Fibroblast of skin of abdomen (primary cell): ENCODE measurements at regions not wholly inside any gene's neighbourhood (a gene's known extent, or its start where the extent isn't known, plus 50 kb on each side); places are given as distances from the start of the nearest gene placed in this dataset.
A peak's percentile ranks its signal among the peaks of the same experiment; 100 is the strongest.

Source experiments
- DNase-seq: peaks from one replicate; pipeline ENCODE4 v3.0.0-alpha.2; 2013

DNA sequence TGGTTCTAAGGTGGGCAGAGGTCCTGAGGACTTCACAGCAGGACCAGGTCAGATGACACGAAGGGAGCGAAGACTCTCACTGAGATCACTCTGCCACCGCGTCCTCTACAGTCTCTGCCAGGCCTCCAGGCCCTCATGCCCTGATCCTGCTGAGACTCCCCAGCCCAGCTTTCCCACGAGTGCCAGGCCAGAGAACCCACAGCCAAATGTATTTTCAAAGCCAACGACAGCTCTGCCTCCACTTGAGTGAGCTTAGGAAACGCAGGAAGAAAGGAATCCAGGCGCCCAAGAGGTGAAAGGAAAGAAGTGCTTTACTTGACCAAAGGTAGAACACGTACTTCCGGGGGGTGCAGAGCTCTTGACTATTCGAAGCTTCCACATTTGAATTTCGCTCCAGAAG lies 275.0 kb downstream of the XXYLT1 start:
- DNase-seq: no peak

DNA sequence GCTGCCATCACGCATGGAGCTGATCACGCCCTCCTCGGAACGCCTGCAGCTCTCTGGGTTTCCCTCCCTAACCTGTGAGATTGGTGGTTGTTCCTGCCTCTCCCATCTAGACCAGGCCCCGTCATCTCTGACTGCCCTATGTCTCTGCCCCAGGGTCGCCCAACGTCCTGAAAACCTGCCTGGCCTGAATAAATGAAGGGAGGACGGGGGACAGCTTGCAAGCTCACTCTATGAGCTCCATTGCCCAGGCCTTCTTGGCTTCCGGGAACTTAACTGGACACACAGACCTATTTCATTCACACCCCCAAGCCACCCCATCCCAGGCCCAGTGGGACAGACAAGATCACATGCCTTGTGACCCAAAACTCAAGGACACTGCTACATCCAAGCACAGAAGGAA lies 274.2 kb downstream of the XXYLT1 start:
- DNase-seq: no peak

DNA sequence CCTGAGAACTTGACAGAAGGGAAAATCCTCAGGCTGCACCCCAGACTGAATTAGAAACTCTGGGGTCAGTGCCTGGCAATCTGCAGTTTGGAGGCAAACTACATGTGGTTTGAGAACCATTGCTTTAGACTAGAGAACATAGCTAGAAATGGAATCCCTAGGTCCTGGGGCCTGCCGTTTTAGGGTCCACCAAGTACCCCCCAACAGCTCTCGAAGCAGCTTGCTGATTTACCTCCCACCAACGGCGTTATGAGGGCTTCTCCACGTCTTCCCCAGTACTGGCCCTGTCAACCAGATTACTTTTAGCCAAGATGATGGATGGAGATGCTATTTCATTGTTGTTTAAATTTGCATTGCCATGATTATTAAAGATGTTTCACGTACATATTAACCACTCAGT lies 272.5 kb downstream of the XXYLT1 start:
- no peak for DNase-seq

DNA sequence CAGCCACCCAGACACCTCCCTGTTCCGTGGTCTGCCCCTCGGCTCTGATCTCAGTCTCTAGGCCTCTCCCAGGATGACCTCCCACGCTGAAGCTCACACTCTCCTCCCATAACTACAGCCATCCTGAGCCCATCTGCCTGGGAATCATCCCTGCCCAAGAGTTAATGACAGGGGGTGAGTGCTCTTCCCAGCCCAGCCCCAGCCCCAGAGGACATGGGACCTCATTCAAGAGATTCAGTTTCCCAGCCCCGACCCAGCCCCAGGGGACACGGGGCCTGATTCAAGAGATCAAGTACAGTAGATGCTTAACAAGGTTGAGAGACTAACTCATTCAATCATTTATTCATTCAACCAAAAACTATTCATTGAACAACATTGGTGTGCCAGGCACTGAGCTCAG lies 272.0 kb downstream of the XXYLT1 start:
- no peak for DNase-seq

DNA sequence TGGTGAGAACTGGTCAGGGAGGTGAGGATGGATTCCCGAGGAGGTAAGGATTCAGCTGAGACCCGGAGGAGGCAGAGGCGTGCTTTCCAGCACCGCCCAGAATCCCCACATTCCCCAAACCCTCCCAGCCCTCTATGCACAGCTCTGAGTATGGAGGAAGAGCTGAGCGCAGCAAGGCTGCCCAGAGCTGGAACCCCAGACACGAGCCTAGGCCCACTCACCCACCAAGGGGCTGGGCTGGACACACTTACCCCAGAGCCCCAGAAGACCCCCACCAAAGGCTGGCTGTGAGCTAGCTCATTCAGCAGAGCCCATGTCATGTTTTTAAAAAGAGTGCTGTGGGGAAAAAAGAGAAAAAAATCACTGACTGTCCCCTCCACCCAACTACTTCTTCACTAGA lies 271.5 kb downstream of the XXYLT1 start:
- DNase-seq: no peak

DNA sequence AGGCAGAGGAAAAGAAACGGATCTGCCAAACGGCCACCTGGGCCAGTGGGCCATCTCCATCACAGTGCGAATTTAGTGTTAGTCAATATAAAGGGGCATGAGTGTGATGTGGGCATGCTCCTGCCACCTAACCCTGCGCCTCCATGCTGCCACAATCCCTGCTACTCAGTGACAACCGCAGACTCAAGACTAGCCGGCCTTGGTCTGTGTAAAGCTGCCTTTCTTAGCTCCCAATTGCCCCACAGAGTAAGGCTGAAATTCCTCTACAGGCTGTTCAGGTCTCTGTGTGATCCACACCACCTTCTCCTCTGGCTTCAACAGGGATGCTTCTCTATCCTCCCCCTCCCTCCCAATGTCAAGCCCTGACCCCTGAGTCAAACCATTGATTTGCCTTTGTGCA lies 269.7 kb downstream of the XXYLT1 start:
- no peak for DNase-seq

DNA sequence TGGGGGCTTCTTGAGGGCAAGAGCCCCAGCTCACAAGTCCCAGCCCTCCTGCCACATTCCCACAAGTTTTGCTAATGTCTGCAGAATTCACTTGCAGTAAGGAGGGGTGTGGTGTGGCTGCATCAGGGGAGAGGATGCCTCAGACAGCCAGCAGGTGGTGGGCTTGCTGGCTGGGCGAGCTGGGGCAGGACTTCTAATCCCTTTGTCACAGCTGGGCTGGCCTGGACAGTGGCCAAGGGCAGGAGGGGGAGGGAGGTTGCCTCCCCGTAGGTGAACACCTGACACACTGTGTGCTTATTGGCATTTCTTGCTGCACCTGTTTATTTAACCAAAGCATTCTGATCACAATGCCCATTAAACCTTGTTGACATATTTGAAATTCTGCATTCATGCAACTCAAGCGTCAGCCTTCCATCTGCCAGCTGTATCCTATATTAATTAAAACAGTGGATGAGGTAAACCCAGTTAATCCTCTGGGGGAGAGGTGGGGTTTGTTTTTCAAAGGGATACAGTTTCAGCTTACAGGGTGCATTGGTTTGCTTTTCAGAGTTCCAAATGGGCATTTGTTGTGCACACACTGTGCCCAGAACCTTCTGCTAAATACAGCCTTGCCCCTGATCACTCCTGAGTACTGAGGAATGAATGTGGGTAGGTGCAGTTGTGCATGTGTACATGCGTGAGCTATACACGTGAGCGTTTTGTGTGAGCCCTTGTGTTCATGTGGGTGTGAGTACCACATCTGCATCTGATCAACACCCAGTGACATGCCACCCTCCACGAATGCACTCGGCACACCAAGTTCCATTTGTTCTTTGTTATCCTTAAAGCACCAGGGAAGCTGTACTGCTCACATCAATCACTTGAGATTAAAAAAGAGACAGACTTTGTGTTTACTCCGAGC lies 268.7 kb downstream of the XXYLT1 start:
- peak; percentile 34 for DNase-seq

DNA sequence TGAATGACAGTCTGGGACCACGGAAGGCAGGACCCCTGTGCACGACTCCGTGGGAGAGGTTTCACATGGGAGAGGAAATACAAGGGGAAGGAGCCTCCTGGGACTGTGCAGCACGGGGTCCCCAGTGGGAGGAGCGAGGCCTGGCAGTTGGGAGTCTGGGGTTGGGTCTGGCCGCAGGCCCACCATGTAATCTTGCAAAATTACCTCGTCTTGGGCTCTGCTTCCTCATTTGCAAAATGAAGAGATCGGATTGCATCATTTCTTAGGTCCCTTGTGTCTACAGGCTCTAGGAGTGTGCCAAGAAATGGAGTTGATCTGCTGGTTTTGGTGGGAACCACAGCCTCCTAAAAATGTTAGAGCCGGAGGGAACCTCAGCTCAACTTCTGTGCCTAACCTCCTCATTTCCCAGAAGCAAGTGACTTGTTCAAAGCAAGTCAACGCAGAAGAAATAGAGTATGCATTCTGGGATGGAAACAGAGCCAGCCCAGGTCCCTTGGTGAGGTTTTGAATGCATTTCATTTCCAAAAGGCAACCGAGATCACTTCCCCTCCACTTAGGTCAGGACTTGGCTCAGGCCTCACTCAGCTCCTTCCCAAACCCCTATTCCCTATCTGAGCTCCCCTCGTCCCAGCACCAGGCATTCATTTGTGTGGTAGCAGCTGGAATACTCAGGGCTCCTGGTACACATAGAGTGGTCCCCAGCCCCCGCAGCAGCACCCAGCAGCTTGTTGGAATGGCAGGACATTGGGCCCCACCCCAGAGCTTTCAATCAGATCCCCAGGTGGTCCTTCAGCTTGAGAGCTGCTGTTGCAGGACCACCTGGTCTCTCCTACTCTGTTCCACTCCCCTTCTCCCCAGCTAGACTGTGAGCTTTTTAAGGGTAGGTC lies 267.7 kb downstream of the XXYLT1 start:
- DNase-seq: peak; percentile 51

DNA sequence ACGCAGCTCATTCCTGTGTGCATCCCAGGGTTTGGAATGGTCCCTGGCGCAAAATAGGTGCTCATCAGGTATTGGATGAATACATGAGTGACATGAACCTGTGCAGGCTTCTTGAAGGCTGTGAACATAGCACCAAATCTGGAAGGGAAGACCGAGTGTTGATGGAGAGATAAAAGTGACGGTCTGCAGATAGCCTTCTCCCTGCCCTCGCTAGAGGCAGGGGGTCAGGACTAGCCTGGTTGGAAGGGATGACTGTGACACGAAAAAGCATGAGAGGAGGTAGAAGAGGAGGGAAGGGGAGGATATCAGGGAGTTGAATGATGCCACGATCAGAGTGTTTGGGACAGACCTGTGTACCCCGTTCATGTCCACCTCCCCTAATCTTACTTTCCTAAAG lies 267.1 kb downstream of the XXYLT1 start:
- no peak for DNase-seq

DNA sequence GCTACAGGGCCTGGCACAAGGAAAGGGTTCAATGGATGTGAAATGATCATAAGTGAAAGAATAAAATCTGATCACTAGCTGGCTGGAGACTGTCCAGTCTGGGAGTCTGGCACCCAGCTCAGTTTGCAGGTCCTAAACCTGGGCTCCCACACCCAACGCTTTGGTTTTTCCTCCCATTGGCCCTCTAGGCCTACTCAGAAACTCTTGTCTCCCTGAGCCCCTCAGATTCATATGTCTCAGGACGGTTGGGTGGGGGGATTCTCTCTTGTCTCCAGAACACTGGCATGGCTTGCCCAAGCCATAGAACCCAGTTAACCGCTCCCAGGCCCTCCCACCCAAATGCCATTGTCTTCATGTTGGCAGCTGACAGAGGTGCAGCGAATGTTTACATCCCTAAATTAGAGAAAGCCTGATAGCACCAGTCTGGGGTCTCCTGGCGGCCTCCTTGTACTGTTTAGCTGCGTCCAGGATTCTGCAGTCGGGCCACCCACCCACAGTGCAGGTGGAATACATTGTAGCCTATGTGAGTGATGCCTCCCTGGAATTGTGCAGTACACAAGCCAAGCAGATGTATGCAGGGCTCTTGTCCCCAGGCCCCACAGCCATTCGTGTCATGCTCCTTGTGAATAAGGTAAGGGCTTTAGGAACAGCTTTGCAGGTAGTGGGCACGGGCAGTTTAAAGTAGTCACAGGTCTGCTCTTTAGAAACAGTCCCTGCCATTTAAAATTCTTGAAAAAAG lies 266.3 kb downstream of the XXYLT1 start:
- no peak for DNase-seq

DNA sequence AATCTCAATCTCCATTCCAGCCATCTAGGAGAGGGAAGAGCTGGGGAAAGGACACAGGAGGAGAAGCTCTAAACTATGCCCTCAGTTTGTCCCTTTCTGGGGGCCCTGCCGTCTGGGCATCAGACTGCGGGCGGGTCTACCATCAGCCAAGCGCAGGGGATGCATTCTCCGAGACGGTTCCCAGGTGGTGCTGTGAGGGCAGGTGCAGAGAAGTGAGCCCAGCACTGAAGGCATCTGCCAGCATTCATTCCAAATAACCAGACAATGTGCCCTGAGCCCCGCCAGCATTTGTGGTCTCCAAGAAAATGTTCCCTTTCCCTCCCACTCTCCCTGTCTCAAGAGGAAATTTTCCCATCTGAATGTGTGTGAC lies 265.7 kb downstream of the XXYLT1 start:
- no peak for DNase-seq

DNA sequence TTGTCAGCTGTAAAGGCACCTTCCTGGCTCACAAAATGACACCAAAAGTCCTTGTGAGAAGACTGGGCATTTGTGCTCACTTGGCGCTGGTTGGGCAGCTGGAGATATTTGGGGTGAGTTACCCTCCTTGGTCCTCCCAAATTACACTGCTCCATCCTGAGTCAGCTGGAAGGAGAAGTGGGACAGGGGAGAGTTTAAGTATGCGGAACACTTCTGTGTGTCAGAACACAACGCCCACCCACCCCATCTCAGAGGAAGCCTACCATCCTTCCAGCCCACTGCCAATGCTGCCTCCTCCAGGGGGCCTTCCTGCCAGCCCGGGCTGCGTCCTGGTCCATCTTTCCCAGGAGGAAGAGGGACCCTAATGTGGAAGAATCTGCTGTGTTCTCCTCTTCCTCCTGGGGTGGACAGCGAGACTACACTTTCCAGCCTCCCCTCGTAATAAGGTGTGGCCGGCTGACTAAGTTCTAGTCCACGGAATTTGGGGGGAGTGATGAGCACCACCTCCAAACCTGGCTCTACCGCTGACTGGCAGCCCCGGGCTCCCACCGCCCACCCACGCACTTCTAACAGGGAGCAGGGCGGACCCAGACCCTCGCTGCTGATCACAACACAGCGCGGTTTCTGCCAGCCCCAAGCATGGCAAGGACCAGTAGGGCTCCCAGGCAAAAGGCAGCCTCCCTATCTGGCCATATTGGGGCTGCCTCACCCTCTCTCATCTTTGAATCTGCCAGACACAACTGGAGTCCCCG lies 265.0 kb downstream of the XXYLT1 start:
- DNase-seq: no peak

DNA sequence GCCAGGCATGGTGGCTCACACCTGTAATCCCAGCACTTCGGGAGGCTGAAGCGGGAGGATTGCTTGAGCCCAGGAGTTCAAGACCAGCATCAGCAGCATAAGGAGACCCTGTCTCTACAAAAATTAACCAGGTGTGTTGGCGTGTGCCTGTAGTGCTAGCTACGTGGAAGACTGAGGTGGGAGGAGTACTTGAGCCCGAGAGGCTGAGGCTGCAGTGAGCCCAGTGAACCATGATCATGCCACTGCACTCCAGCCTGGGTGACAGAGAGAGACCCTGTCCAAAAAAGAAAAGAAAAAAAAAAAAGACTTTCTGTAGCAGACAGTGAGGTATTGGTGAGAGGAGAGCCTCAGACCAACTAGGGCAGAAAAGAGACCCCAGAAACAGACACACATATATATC lies 263.8 kb downstream of the XXYLT1 start:
- DNase-seq: no peak

DNA sequence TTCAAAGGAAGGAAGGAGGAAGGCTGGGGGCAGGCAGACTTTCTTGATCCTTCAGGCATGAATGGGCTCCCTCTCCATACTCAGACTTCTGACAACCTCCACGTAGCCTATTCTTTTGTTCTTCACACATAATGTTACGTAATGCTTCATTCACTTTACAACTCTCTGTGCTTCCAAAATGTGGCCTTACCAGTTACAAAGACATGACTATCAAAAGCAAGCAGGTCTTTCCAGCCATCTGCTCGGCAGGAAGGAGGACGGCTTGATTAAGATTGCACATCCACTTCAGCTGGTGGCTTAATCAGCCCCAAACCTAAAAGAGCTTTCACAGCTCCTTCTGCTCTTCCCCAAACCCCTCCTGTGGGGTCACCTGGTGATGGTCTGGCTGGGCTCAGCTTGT lies 263.2 kb downstream of the XXYLT1 start:
- DNase-seq: no peak

DNA sequence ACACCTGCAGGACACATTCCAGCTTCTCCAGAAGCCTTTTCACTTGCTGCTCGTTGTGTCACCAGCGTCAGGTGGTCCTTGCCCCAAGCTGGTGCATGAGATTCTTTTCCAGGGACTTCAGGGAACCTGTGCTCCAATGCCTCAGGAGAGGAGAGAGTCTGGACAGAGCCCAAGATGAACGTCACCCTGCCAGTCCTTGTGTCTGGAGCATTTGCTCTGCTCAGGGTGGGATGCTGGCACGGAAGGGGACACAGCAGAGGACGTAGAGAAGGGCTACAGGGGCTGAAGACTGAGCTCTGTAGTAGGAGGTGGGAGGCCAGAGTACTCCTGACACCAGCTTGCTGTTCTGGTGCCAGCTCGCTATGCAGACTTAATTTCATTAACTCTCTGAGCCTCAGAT lies 262.1 kb downstream of the XXYLT1 start:
- DNase-seq: no peak

DNA sequence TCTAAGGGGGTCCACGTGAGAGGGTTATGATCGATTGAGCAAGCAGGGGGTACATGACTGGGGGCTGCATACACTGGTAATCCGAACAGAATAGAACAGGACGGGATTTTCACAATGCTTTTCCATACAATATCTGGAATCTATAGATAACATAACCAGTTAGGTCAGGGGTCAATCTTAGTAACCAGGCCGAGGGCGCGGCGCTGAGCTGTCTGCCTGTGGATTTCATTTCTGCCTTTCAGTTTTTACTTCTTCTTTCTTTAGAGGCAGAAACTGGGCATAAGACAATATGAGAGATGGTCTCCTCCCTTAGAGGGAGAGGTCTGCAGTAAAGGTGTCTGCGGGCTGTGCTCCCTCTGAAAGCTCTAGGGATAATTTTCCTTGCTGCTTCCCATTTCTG lies 261.3 kb downstream of the XXYLT1 start:
- DNase-seq: no peak

DNA sequence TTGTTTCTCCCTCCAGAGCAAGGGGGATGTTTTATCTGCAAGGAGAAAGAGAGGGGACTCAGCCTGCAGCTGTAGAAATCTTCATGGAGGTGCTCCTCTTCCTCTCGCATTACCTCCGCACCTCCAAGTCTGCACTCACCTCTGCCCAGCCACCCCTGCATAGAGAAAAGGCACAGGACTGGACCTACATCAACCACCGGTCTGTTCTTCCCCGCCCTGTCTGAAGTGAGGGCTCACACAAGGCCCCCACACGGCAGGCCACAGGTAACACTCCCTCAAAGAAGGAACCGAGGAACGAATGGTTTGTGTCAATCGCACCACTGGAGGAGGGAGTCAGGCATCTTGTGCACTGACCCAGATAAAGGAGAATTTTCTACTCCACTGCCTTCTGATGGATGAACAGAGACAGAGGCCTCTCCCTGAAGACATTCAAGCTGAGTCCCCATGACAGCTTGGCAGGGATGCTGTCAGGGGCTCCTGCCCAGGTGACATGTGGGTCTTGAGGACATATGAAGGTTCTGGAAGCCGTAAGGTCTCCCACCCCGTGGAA lies 260.3 kb downstream of the XXYLT1 start:
- DNase-seq: no peak

DNA sequence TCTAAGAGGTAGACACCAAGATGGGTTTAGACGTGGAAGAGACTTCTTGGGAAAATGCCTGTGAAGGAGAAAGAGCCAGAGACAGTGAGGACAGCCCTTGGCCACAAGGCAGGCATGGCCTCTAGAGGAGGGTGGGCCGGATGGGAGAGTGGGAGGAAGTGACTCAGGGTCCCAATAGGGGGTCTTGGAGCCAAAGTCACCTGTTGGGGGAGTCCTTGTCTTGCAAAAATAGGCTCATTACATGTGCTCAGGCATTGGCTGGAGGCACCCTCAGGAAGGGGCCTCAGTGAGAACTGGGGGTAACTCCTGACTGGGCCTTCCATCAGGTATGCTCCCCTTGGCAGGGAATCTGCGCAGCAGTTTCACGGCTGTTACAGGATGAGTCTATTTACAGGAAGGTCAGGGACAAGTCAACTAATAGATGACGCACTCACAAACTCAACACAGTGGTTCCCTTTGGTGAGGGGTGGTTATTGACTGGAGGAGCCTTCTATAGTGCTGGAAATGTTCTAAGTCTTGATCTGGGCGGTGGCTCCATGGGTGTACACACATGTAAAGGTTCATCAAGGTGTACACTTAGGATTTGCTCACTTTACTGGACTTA lies 259.6 kb downstream of the XXYLT1 start:
- DNase-seq: no peak

DNA sequence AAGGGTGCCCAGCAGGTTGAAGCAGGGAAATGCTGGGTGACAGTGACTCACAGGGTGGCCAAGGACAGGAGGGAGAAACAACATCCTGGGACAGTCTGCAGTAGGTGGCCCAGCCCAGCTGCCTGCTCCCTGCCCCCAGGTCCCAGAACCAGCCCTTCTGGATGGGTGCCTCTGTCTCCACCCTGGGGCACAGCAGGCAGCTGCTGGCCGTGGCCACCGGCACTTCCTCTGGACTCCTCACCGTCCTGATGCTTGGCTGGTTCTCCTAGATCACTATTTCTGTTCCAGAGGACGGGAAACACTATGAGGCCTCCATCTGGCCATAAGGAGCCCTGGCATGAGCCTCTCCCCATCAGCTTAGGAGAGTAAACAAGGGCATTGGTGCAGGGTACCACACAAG lies 258.9 kb downstream of the XXYLT1 start:
- DNase-seq: no peak

DNA sequence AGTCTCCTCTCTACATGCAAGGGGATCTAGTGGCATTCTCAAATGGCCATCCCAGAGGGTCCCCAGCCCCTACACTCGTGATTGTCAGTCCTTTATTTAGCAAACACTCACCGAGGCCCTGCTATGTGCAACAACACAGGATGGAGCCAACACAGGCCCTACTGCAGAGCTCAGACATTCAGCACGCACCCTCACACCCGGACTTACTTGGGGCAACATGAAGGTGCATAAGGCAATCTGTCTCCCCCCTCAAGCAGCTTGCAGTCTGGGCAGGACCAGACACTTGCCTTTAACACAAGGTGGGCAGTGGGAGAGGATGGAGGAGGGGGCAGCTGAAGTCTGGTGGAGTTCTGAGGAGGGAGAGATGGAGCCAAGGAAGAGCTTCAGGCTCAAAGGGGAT lies 258.4 kb downstream of the XXYLT1 start:
- no peak for DNase-seq
